Epithelial cell of prostate (primary cell): ENCODE measurements at regions not wholly inside any gene's neighbourhood (a gene's known extent, or its start where the extent isn't known, plus 50 kb on each side); places are given as distances from the start of the nearest gene placed in this dataset.
A peak's percentile ranks its signal among the peaks of the same experiment; 100 is the strongest.
"Not testable (repeated sequence)": the region's sequence is repeated elsewhere in the genome, so short reads cannot be mapped to it uniquely, and the experiment has no call there.

Source experiments
- DNase-seq: peaks from one replicate; pipeline ENCODE4 v3.0.0-alpha.2; 2011; ENCODE audit warnings: low read depth, low spot score
- H3K27ac ChIP-seq: fragments of 450-650 bp; 2 replicates; pipeline ENCODE4 v1.5.1; 2017; ENCODE audit warnings: mild to moderate bottlenecking

DNA sequence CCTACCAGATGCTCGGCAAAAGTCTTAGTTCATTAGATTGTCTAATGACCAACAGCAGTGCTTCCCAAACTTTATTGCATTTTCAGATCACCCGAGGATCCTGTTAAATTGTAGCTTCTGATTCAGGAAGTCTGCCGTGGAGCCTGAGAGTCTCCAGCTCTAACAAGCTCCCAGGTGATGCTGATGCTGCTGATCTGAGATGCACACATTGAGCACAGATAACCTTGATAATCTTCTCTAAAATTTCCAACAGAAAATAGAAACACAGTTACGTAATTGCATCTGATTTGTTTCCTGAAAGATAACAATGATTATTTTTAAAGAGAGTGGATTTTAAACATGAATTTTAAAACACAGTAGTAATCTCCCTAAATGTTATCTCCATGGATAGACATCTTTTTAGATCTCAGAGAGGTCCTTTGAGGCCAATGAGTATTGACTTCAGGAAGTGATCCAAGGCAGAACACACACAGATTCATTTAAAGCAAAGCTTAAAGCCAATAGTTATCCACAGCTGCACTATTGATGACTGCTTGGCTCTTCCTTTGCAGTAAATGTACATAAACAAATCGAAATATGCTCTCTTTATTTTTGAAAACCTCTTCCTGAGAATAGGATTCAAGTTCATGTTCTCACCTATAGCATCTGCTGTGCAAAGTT lies 122.8 kb upstream of the TNPO1 start:
- H3K27ac ChIP-seq: no peak overlapping the region

DNA sequence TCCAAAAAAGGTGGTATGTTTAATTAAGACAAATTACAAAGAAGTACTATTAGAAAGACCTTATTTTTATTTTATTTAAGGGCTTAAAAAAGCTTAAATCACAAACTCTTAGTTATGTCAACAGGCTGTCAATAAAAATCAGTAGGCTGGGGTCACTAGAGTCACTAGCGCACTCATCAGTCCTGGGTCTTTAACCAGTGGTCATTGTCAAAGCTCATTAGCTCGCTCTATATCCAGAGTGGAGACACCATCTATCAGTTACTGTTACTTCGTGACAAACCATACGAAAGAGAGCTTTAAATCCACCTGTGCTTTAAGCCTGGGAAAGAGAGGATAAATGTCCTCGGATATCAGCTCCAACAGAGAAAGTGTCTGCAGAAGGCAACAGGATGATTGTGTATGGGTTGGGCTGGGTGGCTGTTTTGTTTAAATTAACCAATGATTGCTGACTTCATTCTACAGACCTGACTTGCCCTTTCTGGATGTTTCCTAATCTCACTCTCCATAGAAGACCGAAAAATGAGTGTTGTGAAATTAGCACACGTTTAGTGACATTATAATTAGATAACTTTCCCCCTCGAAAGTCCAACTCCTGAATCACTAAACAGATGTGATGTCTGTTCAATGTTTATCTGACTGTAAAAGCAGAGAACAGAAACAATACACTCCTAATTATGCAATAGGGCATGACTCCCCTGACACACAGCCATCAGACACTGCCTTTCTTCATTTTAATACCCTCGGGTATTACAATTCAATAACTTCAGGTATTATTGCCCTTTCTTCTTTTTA lies 123.6 kb upstream of the TNPO1 start:
- DNase-seq: no peak
- no peak overlapping the region for H3K27ac ChIP-seq

More for the DNA sequence above, 122.8 kb upstream of the TNPO1 start:
- DNase-seq: no peak

DNA sequence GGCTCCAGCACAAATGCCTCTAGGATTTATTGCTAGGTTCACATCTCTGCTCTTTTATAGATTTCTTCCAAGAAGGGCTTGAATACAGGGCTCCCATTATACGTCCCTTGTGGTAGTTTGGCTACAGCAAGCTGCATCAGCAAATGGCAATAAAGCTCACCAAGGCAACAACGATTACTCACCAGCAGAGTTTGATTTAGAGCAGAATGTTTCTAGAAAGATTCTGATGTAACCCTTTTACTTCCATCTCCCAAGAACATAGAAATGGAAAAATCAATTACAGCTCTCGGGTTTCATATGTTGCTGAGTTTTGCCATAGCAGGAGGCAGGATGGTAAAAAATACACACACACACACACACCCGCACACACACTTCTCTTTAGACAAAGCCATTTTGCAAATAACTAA lies 124.2 kb upstream of the TNPO1 start:
- no peak for DNase-seq
- H3K27ac ChIP-seq: no peak overlapping the region

DNA sequence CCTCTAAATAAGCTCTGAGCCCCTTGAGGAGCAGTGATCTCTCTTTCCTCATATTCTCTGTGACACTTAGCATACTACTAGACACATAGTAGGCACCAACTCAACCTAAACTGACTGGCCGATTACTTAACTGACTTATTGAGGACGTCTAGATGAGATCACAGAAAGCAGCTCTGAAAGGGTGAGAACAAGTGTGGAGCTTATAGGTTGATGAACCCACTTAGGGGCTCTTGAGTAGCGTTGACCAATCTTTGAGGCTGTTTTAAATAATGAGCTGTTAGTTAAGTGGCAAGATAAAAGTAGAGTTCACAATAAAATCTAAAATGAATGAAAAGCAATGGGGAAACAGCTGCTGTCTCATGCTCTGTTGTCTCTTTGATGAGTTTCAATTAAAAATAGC lies 124.7 kb upstream of the TNPO1 start:
- DNase-seq: no peak
- no peak overlapping the region for H3K27ac ChIP-seq

DNA sequence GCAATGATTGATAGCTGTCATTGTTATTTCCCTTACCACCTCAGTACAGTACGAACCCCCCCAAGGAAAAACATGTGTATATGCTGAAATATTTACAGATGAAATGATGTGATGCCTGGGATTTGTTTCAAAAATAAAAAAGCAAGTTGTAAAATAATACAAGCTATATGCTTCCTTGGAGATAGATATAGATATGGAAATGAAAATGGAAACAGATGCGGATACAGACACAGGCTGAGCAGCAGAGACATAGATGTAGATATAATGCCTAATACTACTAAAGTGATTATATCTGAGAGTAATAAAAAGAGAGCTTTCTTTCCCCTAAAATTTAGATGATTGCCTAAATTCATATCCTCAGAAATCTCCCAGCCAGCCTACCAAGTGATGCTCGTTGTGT lies 127.5 kb upstream of the TNPO1 start:
- DNase-seq: no peak
- no peak overlapping the region for H3K27ac ChIP-seq

DNA sequence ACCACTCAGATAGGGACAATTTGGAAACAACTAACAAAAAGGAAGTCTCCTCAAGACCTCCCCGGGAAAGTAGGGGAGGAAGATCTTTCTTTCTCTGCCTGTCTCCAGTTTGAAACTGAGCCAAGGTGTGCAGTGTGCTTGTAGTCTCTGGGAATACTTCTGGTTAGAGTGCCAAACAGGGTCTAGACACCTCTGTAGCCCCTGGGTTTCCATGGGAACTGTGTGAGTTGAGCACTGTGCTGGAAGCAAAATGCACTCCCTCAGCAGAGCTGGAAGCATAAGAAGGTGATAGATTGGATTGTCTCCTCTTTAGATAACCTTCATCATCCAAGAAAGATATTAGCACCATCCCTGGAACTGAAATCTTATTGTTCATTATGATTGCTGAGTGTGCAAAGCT lies 129.2 kb upstream of the TNPO1 start:
- H3K27ac ChIP-seq: no peak overlapping the region
- no peak for DNase-seq

DNA sequence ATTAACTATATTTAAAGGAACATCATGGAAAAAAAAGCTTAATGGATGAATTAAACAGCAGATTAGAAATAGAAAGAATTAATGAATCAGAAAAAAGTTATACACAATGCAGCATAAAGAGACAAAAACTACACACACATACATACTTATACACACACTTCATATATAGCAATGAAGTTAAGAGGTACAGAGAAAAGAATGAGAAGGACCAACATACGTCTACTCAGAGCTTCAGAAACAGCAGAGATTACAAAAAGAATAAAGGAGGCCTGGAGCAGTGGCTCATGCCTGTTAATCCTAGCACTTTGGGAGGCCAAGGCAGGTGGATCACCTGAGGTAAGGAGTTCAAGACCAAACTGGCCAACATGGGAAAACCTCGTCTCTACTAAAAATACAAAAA lies 133.9 kb upstream of the TNPO1 start:
- DNase-seq: no peak
- no peak overlapping the region for H3K27ac ChIP-seq

DNA sequence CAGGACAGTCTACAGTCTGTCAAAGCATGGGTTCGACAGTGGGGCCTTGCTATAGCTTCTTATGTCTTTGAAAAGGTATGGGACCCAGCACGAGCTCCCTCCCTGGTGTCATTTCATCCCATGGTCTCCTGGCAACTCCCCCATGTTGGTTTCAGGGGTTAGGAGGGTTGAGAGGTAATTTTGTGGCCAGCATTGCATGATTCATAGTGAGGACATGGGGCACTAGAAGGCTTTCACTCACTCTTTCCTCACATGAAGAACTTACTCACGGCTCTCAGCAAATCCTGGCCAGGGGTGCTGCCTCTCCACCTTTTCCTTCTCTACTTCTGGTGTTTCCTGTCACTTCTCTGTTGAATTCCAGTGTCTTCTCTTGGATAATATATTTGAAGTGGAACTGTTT lies 134.7 kb upstream of the TNPO1 start:
- H3K27ac ChIP-seq: no peak overlapping the region
- DNase-seq: no peak

DNA sequence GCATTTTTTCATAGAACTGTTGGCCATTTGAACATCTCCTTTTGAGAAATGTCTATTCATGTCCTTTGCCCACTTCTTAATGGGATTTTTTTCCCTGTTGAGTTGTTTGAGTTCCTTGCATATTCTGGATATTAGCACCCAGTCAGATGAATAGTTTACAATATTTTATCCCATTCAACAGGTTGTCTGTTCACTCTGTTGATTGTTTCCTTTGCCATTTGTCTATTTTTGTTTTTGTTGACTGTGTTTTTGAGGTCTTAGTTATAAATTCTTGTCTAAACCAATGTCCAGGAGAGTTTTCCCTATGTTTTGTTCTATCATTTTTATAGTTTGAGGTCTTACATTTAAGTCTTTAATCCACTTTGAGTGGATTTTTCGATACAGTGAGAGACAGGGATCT lies 139.0 kb upstream of the TNPO1 start:
- no peak overlapping the region for H3K27ac ChIP-seq
- no peak for DNase-seq

DNA sequence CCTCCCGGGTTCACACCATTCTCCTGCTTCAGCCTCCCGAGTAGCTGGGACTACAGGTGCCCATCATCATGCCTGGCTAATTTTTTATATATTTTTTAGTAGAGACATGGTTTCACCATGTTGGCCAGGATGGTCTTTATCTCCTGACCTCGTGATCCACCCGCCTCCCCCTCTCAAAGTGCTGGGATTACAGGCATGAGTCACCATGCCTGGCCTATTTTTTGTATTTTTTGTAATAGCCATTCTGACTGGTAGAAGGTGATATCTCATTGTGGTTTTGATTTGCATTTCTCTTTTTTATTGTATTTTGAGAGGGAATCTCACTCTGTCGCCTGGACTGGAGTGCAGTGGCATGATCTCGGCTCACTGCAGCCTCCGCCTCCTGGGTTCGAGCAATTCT lies 139.6 kb upstream of the TNPO1 start:
- H3K27ac ChIP-seq, DNase-seq: not testable (repeated sequence)

DNA sequence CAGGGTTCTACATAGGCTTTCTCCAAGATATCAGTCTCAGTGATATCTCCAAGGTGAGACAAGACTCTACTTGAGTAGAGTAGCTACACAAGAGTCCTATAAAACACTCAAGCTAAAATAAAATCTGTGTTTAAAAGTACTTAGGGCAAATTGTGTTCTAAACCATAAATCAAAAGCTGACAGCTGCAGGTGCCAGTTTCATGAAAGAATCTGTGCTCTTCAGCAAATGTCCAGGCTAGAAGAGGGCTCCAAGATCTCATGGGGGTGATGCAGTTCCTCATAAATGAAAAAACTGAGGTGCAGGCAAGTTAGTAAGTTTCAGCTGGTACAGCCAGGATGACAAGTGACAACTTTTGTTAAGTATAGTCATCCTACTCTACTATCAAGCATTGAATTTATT lies 142.8 kb upstream of the TNPO1 start:
- no peak overlapping the region for H3K27ac ChIP-seq
- DNase-seq: no peak

DNA sequence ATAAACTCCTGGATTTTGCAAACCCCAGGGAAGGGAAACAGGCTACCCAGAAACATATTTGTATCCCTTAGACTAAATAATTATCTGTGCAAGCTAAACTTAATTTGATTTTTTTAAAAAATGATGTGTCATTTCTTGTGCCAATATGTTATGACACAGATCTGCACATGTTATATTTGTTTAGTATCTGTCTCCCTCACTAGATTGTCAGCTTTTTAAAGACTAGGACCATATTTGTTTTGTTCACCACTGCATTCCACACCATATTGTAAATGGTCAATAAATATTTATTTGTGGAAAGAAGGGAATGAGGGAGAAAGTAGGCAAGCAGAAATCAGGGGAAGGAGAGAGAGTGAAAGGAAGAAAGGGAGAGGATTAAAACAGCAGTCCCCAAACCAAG lies 143.3 kb upstream of the TNPO1 start:
- DNase-seq: no peak

DNA sequence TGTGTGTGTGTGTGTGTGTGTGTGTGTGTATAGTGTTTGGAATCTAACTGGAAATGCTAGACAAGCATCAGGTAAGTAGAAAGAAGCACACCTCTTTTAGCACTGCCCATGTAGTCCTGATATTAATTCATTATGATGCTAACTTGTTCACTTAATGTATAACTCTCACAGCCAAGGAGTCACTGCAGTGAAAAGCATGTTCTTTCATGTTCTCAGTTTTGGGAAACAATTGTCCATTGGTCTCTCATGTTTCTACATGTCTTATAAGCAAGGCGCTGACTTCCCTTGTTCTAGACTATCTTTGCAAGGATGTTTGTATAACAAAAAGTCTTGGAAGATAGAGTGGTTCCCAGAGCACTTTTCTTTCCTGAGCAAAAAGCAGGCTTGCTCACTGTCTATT lies 148.8 kb upstream of the TNPO1 start:
- H3K27ac ChIP-seq: no peak overlapping the region
- DNase-seq: peak; percentile 65

More for the DNA sequence above, 143.3 kb upstream of the TNPO1 start:
- H3K27ac ChIP-seq: no peak overlapping the region

DNA sequence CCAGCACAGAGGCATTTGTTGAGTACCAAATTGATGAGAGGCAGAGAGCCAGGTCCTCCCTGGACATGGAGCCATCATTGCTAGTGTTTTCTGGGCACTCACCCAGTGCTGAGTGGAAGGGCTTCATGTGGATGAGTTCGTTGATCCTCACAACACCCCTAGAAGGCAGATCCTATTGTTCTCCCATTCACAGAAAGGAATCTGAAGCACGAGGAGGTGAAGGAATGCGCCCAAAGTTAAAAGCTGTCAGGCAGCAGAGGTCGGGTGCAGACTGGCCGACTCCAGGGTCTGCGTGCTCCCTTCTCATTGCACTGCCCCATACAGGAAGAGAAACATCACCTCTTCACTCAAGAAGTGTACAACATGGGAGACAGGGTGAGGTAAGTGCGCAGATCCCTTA lies 153.5 kb upstream of the TNPO1 start:
- no peak for DNase-seq
- H3K27ac ChIP-seq: no peak overlapping the region

DNA sequence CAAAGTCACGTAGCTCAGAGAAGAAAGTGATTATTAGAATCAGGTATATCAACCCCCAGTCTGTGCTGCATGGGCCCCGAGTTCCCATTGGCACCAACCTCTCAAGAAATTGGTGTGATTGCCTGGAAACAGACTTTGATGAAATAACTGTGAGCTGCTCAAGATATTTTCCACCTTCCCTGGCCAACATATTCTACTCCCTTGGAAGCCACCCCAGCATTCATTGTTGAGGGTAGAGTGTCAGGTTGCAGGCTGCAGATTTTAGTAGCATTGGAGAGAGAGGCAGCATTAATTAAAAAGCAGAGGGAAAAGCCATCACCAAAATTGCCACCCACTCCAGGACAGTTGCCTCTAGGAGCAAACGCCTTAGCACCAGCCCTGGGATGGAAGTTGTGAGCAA lies 154.2 kb upstream of the TNPO1 start:
- no peak overlapping the region for H3K27ac ChIP-seq
- DNase-seq: no peak

DNA sequence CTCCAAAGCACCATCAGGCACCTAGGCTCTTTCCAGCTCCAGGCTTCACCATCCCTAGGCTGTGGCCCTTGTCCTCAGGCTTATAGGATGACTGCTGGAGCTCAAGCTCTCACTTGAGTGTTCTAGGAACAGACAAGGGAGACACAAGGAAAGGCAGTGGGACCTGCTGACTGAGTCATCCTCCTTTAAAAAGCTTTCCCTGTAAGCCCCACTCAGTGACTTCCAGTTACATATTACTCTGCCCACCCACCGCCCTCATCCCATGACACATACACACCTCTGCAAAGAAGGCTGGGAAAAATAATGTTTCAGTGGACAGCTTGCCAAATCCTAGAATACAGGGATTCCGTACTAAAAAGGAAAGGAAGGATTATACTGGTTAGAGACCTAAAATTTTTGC lies 154.2 kb upstream of the ZNF366 start:
- DNase-seq: no peak

DNA sequence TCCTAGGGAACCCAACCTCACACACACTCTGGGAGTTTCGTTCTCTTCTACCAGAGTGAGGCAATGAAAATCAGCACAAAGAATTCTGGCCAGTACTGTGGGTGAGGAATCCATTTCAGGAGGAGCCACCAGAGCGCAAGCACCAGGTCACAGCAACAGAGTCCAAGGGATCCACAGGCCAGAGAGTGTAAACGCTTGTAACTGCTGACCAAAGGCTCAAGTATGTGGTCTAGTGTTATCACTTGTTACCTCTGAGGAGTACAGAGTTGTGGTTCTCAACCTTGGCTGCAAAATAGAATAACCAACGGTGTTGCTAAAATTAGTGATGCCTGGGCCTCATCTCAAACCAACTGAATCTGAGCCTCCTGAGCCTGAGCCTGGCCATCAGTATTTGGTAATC lies 152.5 kb upstream of the ZNF366 start:
- no peak for DNase-seq
- H3K27ac ChIP-seq: no peak overlapping the region

More for the DNA sequence above, 154.2 kb upstream of the ZNF366 start:
- H3K27ac ChIP-seq: no peak overlapping the region

DNA sequence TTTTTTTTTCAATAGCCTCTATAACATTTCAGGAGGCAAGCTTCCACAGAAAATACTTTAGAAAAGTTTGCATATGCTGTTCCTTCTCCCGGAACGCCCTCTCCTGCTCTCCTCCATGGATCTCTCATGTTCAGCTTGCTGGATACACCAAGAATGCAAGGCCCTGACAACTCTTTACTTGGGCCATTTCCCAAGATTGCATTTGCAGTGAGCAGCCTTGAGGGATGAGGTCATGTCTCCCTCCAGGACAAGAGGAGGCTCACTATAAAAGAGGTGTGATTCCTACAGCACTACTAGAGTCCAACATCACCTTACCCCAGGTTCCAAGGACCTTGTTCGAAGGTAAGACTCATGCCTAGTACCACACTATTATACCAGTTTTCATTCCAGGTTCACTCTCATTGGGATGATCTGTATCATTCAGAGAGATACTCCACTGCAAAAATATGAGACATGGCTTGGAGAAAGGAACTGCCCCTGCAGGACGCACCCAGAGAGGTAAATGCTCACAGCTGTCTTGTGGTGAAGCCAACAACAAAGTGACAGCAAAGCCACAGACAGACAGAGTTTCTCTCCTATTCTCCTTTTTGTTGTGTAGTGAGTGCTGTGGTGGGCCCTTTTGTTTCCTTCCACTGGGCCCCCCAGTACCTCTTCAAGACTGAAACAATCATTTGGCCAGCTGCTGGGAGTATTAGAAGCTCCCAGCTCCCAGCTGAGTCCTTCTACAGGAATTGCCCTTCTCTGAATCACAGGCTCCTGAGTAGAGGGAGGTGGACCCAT lies 151.7 kb upstream of the ZNF366 start:
- DNase-seq: no peak
- no peak overlapping the region for H3K27ac ChIP-seq

DNA sequence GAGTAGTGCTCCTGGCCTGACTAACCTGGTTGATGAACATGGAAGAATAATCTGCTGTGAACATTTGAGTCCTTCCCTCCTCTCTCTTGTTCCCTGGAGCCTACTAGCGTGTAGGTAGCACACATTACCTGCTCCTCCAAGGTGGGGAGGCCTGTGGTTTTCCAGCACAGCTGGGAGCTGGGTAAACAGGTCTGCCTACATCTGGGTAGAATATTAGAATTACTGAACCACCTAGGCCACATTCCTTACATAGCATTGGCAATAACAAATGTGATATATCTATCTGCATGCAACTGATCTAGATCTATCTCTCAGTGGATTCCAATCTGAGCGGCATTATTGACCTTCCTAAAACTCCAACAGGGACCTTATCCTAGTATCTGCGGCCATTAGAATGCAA lies 151.0 kb upstream of the ZNF366 start:
- DNase-seq: no peak
- H3K27ac ChIP-seq: no peak overlapping the region

DNA sequence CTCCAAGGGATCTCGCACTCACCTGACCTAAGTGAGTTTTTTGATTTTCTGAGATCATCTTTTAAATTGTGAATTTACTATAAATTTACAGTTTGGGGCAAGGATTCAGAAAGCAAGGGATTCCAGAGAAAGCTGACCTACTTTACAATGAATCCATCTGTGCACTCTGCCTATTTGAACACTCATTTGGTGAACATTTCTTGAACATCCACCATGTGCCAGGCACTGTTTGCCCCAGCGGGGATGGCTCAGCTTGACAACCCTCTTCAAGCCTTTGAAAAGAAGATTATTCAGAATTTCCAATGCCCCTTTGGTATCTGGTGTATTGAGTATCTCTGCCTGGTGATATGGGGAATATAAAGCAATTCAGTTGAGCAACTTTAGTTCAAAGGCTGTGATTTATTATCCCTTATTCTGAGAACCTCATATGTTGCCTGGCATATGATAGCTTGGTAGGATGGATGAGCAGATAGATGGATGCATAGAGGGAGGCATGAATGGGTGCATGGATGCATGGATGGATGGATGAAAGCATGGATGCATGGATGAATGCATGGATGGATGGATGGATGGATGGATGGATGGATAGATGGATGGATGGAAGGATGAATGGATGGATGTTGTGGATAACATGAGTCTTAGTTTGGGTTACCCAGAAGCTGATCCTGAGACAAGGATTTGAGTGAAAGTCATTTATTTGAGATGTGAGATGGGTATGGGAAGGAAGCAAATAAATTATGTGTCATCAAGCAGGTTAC lies 149.7 kb upstream of the ZNF366 start:
- no peak for DNase-seq
- H3K27ac ChIP-seq: no peak overlapping the region

DNA sequence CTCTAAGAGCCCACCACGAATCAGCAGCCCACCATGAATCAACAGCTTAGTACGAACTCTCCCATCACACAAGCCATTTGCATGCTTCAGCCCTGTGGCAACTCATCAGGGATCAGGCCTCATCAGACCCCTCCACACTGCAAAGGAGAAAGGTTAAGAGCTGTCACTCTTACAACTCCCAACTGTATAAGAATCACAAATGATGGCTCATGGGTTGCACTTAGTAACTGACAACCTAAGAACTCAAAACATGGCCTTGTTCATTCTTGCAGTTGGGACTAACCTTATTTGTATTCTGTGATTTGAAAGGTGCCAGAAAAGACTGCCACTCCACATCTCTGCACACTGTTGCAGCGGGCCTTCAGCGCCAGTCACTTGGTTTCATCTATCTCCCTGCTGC lies 149.1 kb upstream of the ZNF366 start:
- no peak for DNase-seq
- no peak overlapping the region for H3K27ac ChIP-seq
